Neural progenitor cell (in vitro differentiated cells): ENCODE measurements at regions not wholly inside any gene's neighbourhood (a gene's known extent, or its start where the extent isn't known, plus 50 kb on each side); places are given as distances from the start of the nearest gene placed in this dataset.

Source experiments
- DNase-seq: peaks from one replicate; pipeline ENCODE4 v3.0.0-alpha.2; 2016; ENCODE audit warnings: low spot score
- H2AFZ ChIP-seq: fragments of 200-600 bp; sonication (generic); replicated peaks from 2 replicates; pipeline ENCODE4 v1.6.1; 2016; ENCODE audit warnings: antibody characterized with exemption
- H3F3A ChIP-seq: fragments of 200-600 bp; sonication (generic); 2 replicates; pipeline ENCODE4 v1.6.1; 2016; ENCODE audit warnings: antibody characterized with exemption, low read depth
- H3K27ac ChIP-seq: fragments of 200-600 bp; sonication (generic); 2 replicates; pipeline ENCODE4 v1.5.1; 2016; ENCODE audit warnings: mild to moderate bottlenecking
- H3K27me3 ChIP-seq: fragments of 200-600 bp; sonication (generic); 2 replicates; pipeline ENCODE4 v1.6.1; 2016; ENCODE audit warnings: mild to moderate bottlenecking, moderate library complexity
- H3K36me3 ChIP-seq: fragments of 200-600 bp; sonication (generic); 2 replicates; pipeline ENCODE4 v1.5.1; 2016
- H3K4me1 ChIP-seq: fragments of 200-600 bp; sonication (generic); 2 replicates; pipeline ENCODE4 v1.6.1; 2016; ENCODE audit warnings: mixed run types
- H3K4me2 ChIP-seq: fragments of 200-600 bp; sonication (generic); 2 replicates; pipeline ENCODE4 v1.6.1; 2016
- H3K4me3 ChIP-seq: fragments of 200-600 bp; sonication (generic); 2 replicates; pipeline ENCODE4 v1.5.1; 2016
- H3K79me2 ChIP-seq: fragments of 200-600 bp; sonication (generic); 2 replicates; pipeline ENCODE4 v1.6.1; 2016; ENCODE audit warnings: low read depth
- H3K9ac ChIP-seq: fragments of 200-600 bp; sonication (generic); 2 replicates; pipeline ENCODE4 v1.6.1; 2016
- H3K9me3 ChIP-seq: fragments of 200-600 bp; sonication (generic); 2 replicates; pipeline ENCODE4 v1.5.1; 2016; ENCODE audit warnings: low read depth
- H4K20me1 ChIP-seq: fragments of 200-600 bp; sonication (generic); 2 replicates; pipeline ENCODE4 v1.6.1; 2016; ENCODE audit warnings: low read depth
- H3K27ac Mint-ChIP-seq: 3 replicates; pipeline ENCODE4 v1.8.0; 2021; ENCODE audit warnings: mixed read lengths
- H3K27me3 Mint-ChIP-seq: 2 replicates; pipeline ENCODE4 v1.8.0; 2022; ENCODE audit warnings: low read depth, mild to moderate bottlenecking, inconsistent platforms, moderate library complexity, mixed read lengths; ENCODE audit not compliant: insufficient read depth
- H3K36me3 Mint-ChIP-seq: 3 replicates; pipeline ENCODE4 v1.8.0; 2021; ENCODE audit warnings: mixed read lengths
- H3K4me1 Mint-ChIP-seq: 3 replicates; pipeline ENCODE4 v1.8.0; 2021; ENCODE audit warnings: mixed read lengths
- H3K4me3 Mint-ChIP-seq: 3 replicates; pipeline ENCODE4 v1.8.0; 2021; ENCODE audit warnings: mild to moderate bottlenecking, moderate library complexity, mixed read lengths
- H3K9me3 Mint-ChIP-seq: 3 replicates; pipeline ENCODE4 v1.8.0; 2020; ENCODE audit warnings: mixed read lengths
- CTCF ChIP-seq: fragments of 200-600 bp; sonication (generic); IDR thresholded peaks from 2 replicates; pipeline ENCODE4 v1.5.1; 2017; ENCODE audit warnings: antibody characterized with exemption, mild to moderate bottlenecking
- EZH2 ChIP-seq: fragments of 200-600 bp; sonication (generic); IDR thresholded peaks from 2 replicates; pipeline ENCODE4 v1.6.1; 2017; ENCODE audit warnings: antibody characterized with exemption, mild to moderate bottlenecking, moderate library complexity
- EZH2phosphoT487 ChIP-seq: fragments of 200-600 bp; sonication (generic); IDR thresholded peaks from 2 replicates; pipeline ENCODE4 v1.6.1; 2017; ENCODE audit warnings: antibody characterized with exemption

- H3F3A ChIP-seq, result peaks cover 21% of the 10 kb centered on the region
- Mint-ChIP-seq H3K4me3 (peak overlapping the region; percentile 89), H3K4me1 (peaks cover 39% of the 10 kb centered on the region), H3K27me3 (peaks cover 7% of the 10 kb centered on the region), H3K27ac (peak overlapping the region; percentile 100), H3K36me3 (peaks cover 6% of the 10 kb centered on the region), H3K9me3 (peaks cover 7% of the 10 kb centered on the region)
- H3K4me3 ChIP-seq, result peak overlapping the region; percentile 47
- peaks cover 19% of the 10 kb centered on the region for H3K4me1 ChIP-seq
- TF ChIP-seq CTCF, result no peak
- peak; percentile 47 for TF ChIP-seq EZH2
- H3K9ac ChIP-seq, result no peak overlapping the region
- H2AFZ ChIP-seq, result peak overlapping the region; percentile 87
- no peaks in the 10 kb centered on the region for H4K20me1 ChIP-seq
- peak; percentile 83 for DNase-seq
- peak overlapping the region; percentile 72 for H3K4me2 ChIP-seq
- peak overlapping the region; percentile 14 for H3K27ac ChIP-seq
- no peaks in the 10 kb centered on the region for H3K27me3 ChIP-seq
- H3K36me3 ChIP-seq, result no peaks in the 10 kb centered on the region
- H3K79me2 ChIP-seq, result no peaks in the 10 kb centered on the region
- H3K9me3 ChIP-seq, result no peaks in the 10 kb centered on the region
These were observed 145.6 kb upstream of the ID4 start for GRCh38 chr6:19691465-19692167.

GRCh38 chr6:19692506-19693298 is 144.5 kb upstream of the ID4 start:
- Mint-ChIP-seq H3K27ac (peak overlapping the region; percentile 100), H3K36me3 (peaks cover 6% of the 10 kb centered on the region), H3K4me3 (peak overlapping the region; percentile 89), H3K9me3 (peaks cover 7% of the 10 kb centered on the region), H3K4me1 (peaks cover 39% of the 10 kb centered on the region), H3K27me3 (peaks cover 7% of the 10 kb centered on the region)
- H3K36me3 ChIP-seq, result no peaks in the 10 kb centered on the region
- H3K4me1 ChIP-seq, result peaks cover 19% of the 10 kb centered on the region
- H3K79me2 ChIP-seq, result no peaks in the 10 kb centered on the region
- H4K20me1 ChIP-seq, result no peaks in the 10 kb centered on the region
- no peaks in the 10 kb centered on the region for H3K9me3 ChIP-seq
- no peak for TF ChIP-seq EZH2
- TF ChIP-seq EZH2phosphoT487, result no peak
- no peak for TF ChIP-seq CTCF
- H3K4me3 ChIP-seq, result peak overlapping the region; percentile 47
- H3F3A ChIP-seq, result peaks cover 21% of the 10 kb centered on the region
- peak overlapping the region; percentile 87 for H2AFZ ChIP-seq
- H3K9ac ChIP-seq, result no peak overlapping the region
- H3K27me3 ChIP-seq, result no peaks in the 10 kb centered on the region
- H3K4me2 ChIP-seq, result peak overlapping the region; percentile 72
- H3K27ac ChIP-seq, result no peak overlapping the region
- DNase-seq, result peak; percentile 52

GRCh38 chr6:19694697-19695096 is 142.5 kb upstream of the ID4 start:
- Histone ChIP-seq H3K79me2 (no peaks in the 10 kb centered on the region), H3K4me1 (peaks cover 19% of the 10 kb centered on the region), H3K36me3 (no peaks in the 10 kb centered on the region), H4K20me1 (no peaks in the 10 kb centered on the region), H3F3A (peaks cover 21% of the 10 kb centered on the region), H3K27me3 (no peaks in the 10 kb centered on the region), H3K27ac (no peak overlapping the region), H3K9ac (no peak overlapping the region), H2AFZ (no peak overlapping the region), H3K4me2 (no peak overlapping the region), H3K4me3 (no peak overlapping the region), H3K9me3 (no peaks in the 10 kb centered on the region)
- H3K27me3 Mint-ChIP-seq, result peaks cover 10% of the 10 kb centered on the region
- TF ChIP-seq EZH2 (no peak), CTCF (no peak)
- no peak overlapping the region for H3K4me3 Mint-ChIP-seq
- H3K36me3 Mint-ChIP-seq, result no peaks in the 10 kb centered on the region
- peaks cover 39% of the 10 kb centered on the region for H3K4me1 Mint-ChIP-seq
- no peak overlapping the region for H3K27ac Mint-ChIP-seq
- DNase-seq, result peak; percentile 19
- peaks cover 3% of the 10 kb centered on the region for H3K9me3 Mint-ChIP-seq
